OCI-LY3 (cell line): ENCODE measurements at regions not wholly inside any gene's neighbourhood (a gene's known extent, or its start where the extent isn't known, plus 50 kb on each side); places are given as distances from the start of the nearest gene placed in this dataset.

Experiments used
- H2AFZ ChIP-seq: fragments of 200-600, 300-600 bp; shearing (Covaris generic); 2 replicates; pipeline ENCODE4 v1.6.0; 2014; ENCODE audit warnings: antibody characterized with exemption, low read depth, low read length
- H3K27ac ChIP-seq: fragments of 200-600, 300-600 bp; sonication (generic); 2 replicates; pipeline ENCODE4 v1.5.1; 2014; ENCODE audit warnings: mild to moderate bottlenecking, low read length, moderate library complexity, mixed read lengths
- H3K27me3 ChIP-seq: fragments of 200-600, 300-600 bp; sonication (generic); 2 replicates; pipeline ENCODE4 v1.6.1; 2014; ENCODE audit warnings: low read depth, low read length, mixed read lengths
- H3K36me3 ChIP-seq: fragments of 200-600, 300-600 bp; sonication (generic); replicated peaks from 2 replicates; pipeline ENCODE3; 2014; ENCODE audit warnings: low read depth, low read length, mixed read lengths
- H3K4me1 ChIP-seq: fragments of 300-600, 200-600 bp; sonication (generic); 2 replicates; pipeline ENCODE4 v1.6.1; 2014; ENCODE audit warnings: low read length, mixed read lengths
- H3K4me2 ChIP-seq: fragments of 200-600, 300-600 bp; sonication (generic); 2 replicates; pipeline ENCODE4 v1.6.1; 2014; ENCODE audit warnings: low read length, mixed read lengths
- H3K4me3 ChIP-seq: fragments of 300-600, 200-600 bp; sonication (generic); 2 replicates; pipeline ENCODE4 v1.5.1; 2014; ENCODE audit warnings: antibody characterized with exemption, mild to moderate bottlenecking, low read length, moderate library complexity
- H3K79me2 ChIP-seq: fragments of 300-600, 200-600 bp; shearing (Covaris generic); 2 replicates; pipeline ENCODE4 v1.6.1; 2014; ENCODE audit warnings: mild to moderate bottlenecking, low read length, mixed read lengths
- H3K9ac ChIP-seq: fragments of 300-600, 200-600 bp; shearing (Covaris generic); 2 replicates; pipeline ENCODE4 v1.6.0; 2014; ENCODE audit warnings: mild to moderate bottlenecking, low read length, moderate library complexity
- H3K9me3 ChIP-seq: fragments of 200-600, 300-600 bp; shearing (Covaris generic); 2 replicates; pipeline ENCODE4 v1.6.1; 2014; ENCODE audit warnings: low read length, mixed read lengths; ENCODE audit not compliant: insufficient read depth
- H4K20me1 ChIP-seq: fragments of 200-600, 300-600 bp; sonication (generic); 2 replicates; pipeline ENCODE4 v1.6.1; 2016; ENCODE audit warnings: low read length, mixed read lengths; ENCODE audit not compliant: insufficient read depth
- CTCF ChIP-seq: fragments of 200-600, 300-600 bp; sonication (generic); IDR thresholded peaks from 2 replicates; pipeline ENCODE4 v1.5.1; 2014; ENCODE audit warnings: antibody characterized with exemption, low read length, low read depth
- EZH2phosphoT487 ChIP-seq: fragments of 200-600 bp; shearing (Covaris generic); IDR thresholded peaks from 2 replicates; pipeline ENCODE4 v1.6.1; 2018; ENCODE audit warnings: antibody characterized with exemption, mixed run types, low read depth

DNA sequence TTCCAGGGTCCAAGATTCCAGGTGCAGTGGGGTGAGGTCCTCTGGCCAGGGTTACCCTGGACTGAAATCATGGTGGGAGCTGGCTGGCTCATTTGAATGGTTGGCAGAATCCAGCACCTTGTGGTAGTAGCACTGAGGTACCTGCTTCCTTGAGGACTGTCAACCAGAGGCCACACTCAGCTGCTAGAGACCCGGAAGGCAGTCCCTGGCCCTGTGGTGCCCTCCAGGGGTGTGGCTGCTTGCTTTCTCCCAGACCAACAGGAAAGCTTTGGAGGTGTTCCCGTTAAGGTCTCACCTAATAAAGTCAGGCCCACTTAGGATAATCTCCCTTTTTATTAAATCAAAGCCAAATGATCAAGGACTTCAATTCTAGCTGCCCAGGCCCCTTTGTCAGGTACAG, 107.7 kb upstream of the GDF10 start:
- no peaks in the 10 kb centered on the region for H3K79me2 ChIP-seq
- no peaks in the 10 kb centered on the region for H3K4me1 ChIP-seq
- H2AFZ ChIP-seq = no peak overlapping the region
- H3K27me3 ChIP-seq = no peaks in the 10 kb centered on the region
- H3K4me3 ChIP-seq = no peak overlapping the region
- TF ChIP-seq EZH2phosphoT487 (no peak), CTCF (no peak)
- H3K9me3 ChIP-seq = no peaks in the 10 kb centered on the region
- no peak overlapping the region for H3K27ac ChIP-seq
- H4K20me1 ChIP-seq = no peaks in the 10 kb centered on the region
- H3K36me3 ChIP-seq = no peaks in the 10 kb centered on the region
- no peak overlapping the region for H3K9ac ChIP-seq
- no peak overlapping the region for H3K4me2 ChIP-seq

GRCh38 chr10:47193666-47194065, 106.3 kb upstream of the GDF10 start:
- Histone ChIP-seq H3K79me2 (no peaks in the 10 kb centered on the region), H3K4me1 (no peaks in the 10 kb centered on the region), H2AFZ (no peak overlapping the region), H3K4me2 (no peak overlapping the region), H4K20me1 (no peaks in the 10 kb centered on the region), H3K9ac (no peak overlapping the region), H3K4me3 (no peak overlapping the region), H3K36me3 (no peaks in the 10 kb centered on the region), H3K27me3 (no peaks in the 10 kb centered on the region), H3K27ac (no peak overlapping the region), H3K9me3 (no peaks in the 10 kb centered on the region)
- no peak for TF ChIP-seq EZH2phosphoT487
- no peak for TF ChIP-seq CTCF

DNA sequence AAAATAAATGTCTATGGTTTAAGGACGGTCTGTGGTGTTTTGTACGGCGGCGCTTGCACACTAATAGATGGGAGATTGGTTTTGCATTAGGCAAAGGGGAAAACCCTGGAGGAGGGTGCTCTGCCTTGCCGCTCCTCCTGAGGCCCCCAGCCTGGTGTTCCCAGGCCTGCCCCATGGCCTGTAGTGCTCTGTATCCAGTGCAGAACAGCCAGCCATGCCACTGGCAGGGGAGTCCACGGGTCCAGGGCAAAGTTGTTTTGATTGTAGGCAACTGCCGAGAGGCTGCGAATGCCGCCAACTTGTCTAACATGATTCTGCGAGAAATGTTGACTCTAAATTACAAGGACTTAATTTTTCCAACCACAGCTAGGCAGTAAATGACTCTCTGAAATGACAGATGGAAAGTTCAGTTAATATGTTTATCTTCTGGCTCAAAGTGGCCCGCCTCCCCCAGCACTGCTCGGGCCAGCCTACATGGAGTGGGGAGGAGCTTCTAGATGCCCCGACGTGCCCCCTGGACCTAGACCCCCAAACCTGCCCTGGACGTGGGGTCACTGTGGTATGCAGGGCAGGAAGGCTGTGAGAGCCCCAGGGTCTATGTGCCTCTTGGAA, 104.6 kb upstream of the GDF10 start:
- H3K9ac ChIP-seq = no peak overlapping the region
- H3K9me3 ChIP-seq = no peaks in the 10 kb centered on the region
- H4K20me1 ChIP-seq = no peaks in the 10 kb centered on the region
- H3K36me3 ChIP-seq = no peaks in the 10 kb centered on the region
- H3K4me2 ChIP-seq = 0 out of 2 replicates have a peak overlapping the region, but pooled peaks have one; percentile 3
- no peak overlapping the region for H3K27ac ChIP-seq
- TF ChIP-seq CTCF = no peak
- no peak for TF ChIP-seq EZH2phosphoT487
- H3K79me2 ChIP-seq = no peaks in the 10 kb centered on the region
- no peaks in the 10 kb centered on the region for H3K4me1 ChIP-seq
- H3K4me3 ChIP-seq = no peak overlapping the region
- H3K27me3 ChIP-seq = no peaks in the 10 kb centered on the region
- H2AFZ ChIP-seq = no peak overlapping the region

DNA sequence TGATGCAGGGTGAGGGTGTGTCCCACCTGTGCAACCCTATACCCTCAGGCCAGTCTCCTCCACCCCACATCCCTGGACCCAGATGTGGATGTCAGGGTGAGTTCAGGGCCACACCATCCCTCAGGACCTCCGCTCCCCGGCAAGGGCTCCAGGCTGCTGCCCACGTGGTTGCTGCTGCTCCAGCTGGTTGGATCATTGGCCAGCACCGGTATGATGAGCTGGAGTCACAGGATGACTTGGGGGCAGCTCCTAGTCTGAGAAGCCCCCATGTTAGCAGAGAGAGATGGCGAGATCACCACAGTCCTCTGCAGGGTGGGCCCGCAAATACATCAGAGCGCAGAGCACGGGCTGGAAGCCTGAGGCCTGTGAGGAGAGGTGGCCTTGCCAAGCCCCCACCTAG, 103.3 kb upstream of the GDF10 start:
- no peaks in the 10 kb centered on the region for H3K9me3 ChIP-seq
- H3K36me3 ChIP-seq = no peaks in the 10 kb centered on the region
- no peak overlapping the region for H3K4me2 ChIP-seq
- no peaks in the 10 kb centered on the region for H3K4me1 ChIP-seq
- H3K79me2 ChIP-seq = no peaks in the 10 kb centered on the region
- TF ChIP-seq EZH2phosphoT487 (no peak), CTCF (no peak)
- H3K27ac ChIP-seq = no peak overlapping the region
- no peaks in the 10 kb centered on the region for H4K20me1 ChIP-seq
- H3K4me3 ChIP-seq = no peak overlapping the region
- H3K27me3 ChIP-seq = no peaks in the 10 kb centered on the region
- no peak overlapping the region for H2AFZ ChIP-seq
- H3K9ac ChIP-seq = no peak overlapping the region
